ENCODE measurements at regions not wholly inside any gene's neighbourhood (a gene's known extent, or its start where the extent isn't known, plus 50 kb on each side); places are given as distances from the start of the nearest gene placed in this dataset.

DNA sequence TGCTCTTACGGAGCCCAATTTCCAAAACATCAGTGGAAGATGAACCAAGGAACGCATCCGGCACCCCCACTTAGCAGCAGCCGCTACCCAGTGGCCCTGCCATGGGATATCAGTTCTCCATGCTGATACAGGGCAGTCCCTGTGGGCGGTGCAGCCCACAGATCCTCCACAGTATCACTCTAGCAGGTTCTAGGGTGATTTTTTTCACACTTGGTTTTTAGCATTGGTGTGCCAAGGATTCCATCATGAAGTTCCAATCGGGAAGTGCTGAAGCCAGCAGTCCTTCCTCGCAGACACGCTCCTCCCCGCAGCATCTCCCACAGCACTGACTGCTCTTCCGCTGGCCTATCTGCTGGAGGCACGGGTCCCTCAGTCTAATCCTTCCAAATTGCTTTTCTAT is 261.9 kb downstream of the SYK start:
- no peak for DNase-seq (ENCODE audit: low read depth)
- TF ChIP-seq, protein P1, sequence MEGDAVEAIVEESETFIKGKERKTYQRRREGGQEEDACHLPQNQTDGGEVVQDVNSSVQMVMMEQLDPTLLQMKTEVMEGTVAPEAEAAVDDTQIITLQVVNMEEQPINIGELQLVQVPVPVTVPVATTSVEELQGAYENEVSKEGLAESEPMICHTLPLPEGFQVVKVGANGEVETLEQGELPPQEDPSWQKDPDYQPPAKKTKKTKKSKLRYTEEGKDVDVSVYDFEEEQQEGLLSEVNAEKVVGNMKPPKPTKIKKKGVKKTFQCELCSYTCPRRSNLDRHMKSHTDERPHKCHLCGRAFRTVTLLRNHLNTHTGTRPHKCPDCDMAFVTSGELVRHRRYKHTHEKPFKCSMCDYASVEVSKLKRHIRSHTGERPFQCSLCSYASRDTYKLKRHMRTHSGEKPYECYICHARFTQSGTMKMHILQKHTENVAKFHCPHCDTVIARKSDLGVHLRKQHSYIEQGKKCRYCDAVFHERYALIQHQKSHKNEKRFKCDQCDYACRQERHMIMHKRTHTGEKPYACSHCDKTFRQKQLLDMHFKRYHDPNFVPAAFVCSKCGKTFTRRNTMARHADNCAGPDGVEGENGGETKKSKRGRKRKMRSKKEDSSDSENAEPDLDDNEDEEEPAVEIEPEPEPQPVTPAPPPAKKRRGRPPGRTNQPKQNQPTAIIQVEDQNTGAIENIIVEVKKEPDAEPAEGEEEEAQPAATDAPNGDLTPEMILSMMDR (IDR thresholded peaks at IDR 0.05; ENCODE audit: insufficient read depth, low read depth, low read length), result no peak
- ChIA-PET POLR2A (no interaction called here), CTCF (interaction anchor here (0.6 kb wide), 1 partner anchor 14 kb away, joined by 3 read pairs; no protein-coding TSS in a partner anchor)
- no peak overlapping the region for H3K4me3 ChIP-seq (ENCODE audit: low read depth, low read length)
- no peaks in the 10 kb centered on the region for H3K27me3 ChIP-seq (ENCODE audit: control insufficient read depth, insufficient read depth, low read length)
- H3K36me3 ChIP-seq (ENCODE audit: control insufficient read depth, insufficient read depth, low read length), result no peaks in the 10 kb centered on the region

DNA sequence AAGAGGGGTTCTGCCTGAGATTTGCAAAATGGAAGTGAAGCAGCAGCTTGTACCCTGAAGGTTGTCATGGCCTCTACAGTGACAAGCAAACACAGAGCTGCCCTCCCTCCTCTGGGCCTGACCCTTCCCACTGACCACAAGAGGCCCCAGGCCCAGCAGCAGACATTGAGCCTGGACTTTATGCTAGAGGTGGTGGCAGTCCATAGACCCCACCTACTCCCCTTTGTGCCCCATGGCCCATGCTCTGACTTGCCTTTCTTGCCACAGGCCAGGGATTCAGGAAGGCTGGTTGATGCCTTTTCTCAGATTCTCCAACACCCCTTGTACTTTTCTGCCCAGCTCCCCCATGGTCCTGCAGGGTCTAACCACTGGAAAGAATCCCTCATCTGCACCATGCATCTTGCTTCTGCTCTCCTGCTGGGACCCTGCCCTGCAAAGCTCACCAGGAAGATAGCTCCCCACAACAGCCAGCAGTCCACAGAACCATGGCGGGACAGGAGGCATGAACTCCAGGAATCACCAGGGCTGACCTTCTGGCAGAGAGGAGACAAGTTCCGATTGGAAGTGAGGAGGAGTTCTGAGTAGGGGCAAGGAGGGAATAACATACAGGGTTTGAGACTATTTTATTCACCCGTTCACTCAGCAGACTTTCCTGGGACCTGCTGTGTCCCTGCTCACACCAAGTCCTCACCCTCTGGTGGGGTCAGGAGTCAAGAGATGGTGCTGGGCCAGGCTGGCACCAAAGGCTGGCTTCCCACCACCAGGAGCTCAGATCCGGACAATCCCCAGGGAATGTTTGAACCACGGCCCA is 263.8 kb downstream of the SYK start:
- TF ChIP-seq, protein P1 (IDR thresholded peaks at IDR 0.05; ENCODE audit: insufficient read depth, low read depth, low read length), result no peak
- CTCF ChIA-PET, result interaction anchor here (0.6 kb wide), 1 partner anchor 357 kb away, joined by 3 read pairs; no protein-coding TSS in a partner anchor
- H3K27me3 ChIP-seq (ENCODE audit: control insufficient read depth, insufficient read depth, low read length), result no peaks in the 10 kb centered on the region
- H3K4me3 ChIP-seq (ENCODE audit: low read depth, low read length), result no peak overlapping the region
- no peaks in the 10 kb centered on the region for H3K36me3 ChIP-seq (ENCODE audit: control insufficient read depth, insufficient read depth, low read length)
- POLR2A ChIA-PET, result no interaction called here
- no peak for DNase-seq (ENCODE audit: low read depth)

DNA sequence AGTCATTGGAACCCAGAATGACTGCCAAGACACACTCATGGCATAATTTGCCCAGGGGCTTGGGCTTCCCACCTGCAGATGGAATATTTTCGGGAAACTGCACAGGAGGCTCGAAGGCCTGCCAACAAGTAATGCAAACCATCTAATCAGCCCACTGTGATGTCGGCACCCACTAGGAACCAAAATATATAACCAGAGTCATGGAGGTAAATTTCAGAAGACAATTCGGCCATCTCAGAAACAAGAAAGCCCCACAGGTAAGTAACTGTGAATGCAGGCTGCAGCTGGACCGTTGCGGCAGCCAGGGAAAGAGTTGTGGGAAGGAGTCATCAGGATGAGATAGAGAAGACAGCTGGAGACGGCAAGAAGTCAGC is 264.4 kb downstream of the SYK start:
- DNase-seq (ENCODE audit: low read depth), result no peak
- TF ChIP-seq, protein P1 (IDR thresholded peaks at IDR 0.05; ENCODE audit: insufficient read depth, low read depth, low read length), result no peak
- CTCF ChIA-PET, result no interaction called here
- Histone ChIP-seq H3K36me3 (ENCODE audit: control insufficient read depth, insufficient read depth, low read length) (no peaks in the 10 kb centered on the region), H3K27me3 (ENCODE audit: control insufficient read depth, insufficient read depth, low read length) (no peaks in the 10 kb centered on the region), H3K4me3 (ENCODE audit: low read depth, low read length) (no peak overlapping the region)
- POLR2A ChIA-PET, result no interaction called here

DNA sequence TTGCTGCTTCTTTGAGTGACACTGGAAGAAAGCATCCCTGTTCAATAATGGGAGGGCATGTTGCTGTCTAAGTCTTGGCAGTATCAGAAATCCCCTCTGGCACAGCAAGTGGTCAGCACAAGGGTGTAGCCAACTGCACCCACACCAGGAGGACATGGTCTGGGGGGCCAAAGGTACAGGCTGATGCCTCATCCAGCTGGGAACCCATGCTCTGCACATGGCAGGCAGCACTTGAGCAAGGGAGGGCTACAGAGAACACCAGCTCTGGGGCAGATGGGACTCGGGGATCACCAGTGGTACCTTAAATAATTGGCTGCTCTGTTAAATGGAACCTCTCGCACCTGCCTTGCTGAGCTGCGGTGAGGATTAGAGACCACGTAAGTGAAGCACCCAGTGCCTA is 265.2 kb downstream of the SYK start:
- ChIA-PET CTCF (no interaction called here), POLR2A (no interaction called here)

DNA sequence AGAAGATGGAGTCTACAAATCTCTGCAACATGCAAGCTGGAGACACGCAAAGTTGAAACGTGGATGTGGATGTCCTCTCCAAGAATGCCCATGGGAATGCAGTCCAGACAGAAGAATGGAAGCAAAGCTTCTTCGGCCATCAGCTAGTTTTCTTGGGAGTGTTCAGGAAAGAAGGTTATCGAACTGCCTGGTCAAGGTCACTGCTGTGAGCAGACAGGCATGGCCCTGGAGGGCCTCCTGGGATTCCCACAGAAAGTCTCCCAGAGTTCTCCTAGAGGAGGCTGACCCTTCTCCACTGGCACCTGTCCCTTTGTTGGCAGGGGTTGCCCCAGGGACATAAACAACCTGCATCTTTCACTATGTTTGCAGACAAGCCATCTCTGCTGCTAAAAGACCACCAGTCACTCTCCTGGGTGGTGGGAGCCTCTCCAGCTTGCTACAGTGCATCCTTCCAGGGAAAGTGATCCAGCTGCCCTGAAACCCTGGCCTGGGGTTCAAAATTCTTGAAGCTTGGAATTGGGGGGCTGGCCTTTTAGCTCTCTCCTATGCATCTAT is 265.8 kb downstream of the SYK start:
- TF ChIP-seq, protein P1 (IDR thresholded peaks at IDR 0.05; ENCODE audit: insufficient read depth, low read depth, low read length), result no peak
- ChIA-PET POLR2A (no interaction called here), CTCF (no interaction called here)
- DNase-seq (ENCODE audit: low read depth), result no peak
- H3K27me3 ChIP-seq (ENCODE audit: control insufficient read depth, insufficient read depth, low read length), result no peaks in the 10 kb centered on the region
- no peaks in the 10 kb centered on the region for H3K36me3 ChIP-seq (ENCODE audit: control insufficient read depth, insufficient read depth, low read length)
- no peak overlapping the region for H3K4me3 ChIP-seq (ENCODE audit: low read depth, low read length)

More for the DNA sequence above, 265.2 kb downstream of the SYK start:
- Histone ChIP-seq H3K4me3 (ENCODE audit: low read depth, low read length) (no peak overlapping the region), H3K27me3 (ENCODE audit: control insufficient read depth, insufficient read depth, low read length) (no peaks in the 10 kb centered on the region), H3K36me3 (ENCODE audit: control insufficient read depth, insufficient read depth, low read length) (no peaks in the 10 kb centered on the region)
- TF ChIP-seq, protein P1 (IDR thresholded peaks at IDR 0.05; ENCODE audit: insufficient read depth, low read depth, low read length), result no peak
- no peak for DNase-seq (ENCODE audit: low read depth)
